GM10266 (cell line): ENCODE measurements at regions not wholly inside any gene's neighbourhood (a gene's known extent, or its start where the extent isn't known, plus 50 kb on each side); places are given as distances from the start of the nearest gene placed in this dataset.

Source experiments
- DNase-seq: peaks from one replicate; pipeline ENCODE4 v3.0.0; 2012; ENCODE audit errors: extremely low spot score
- CTCF ChIP-seq: IDR thresholded peaks from 2 replicates; pipeline ENCODE4 v1.5.1; 2012; ENCODE audit warnings: mild to moderate bottlenecking, low read depth; ENCODE audit not compliant: control insufficient read depth, insufficient read depth; ENCODE audit errors: missing control alignments

GRCh38 chr7:19973581-19973980 lies 200.2 kb upstream of the TMEM196 start:
- DNase-seq, result no peak
- no peak for TF ChIP-seq CTCF

- no peak for TF ChIP-seq CTCF
Observed at GRCh38 chr7:19972876-19973275, 199.5 kb upstream of the TMEM196 start.

DNA sequence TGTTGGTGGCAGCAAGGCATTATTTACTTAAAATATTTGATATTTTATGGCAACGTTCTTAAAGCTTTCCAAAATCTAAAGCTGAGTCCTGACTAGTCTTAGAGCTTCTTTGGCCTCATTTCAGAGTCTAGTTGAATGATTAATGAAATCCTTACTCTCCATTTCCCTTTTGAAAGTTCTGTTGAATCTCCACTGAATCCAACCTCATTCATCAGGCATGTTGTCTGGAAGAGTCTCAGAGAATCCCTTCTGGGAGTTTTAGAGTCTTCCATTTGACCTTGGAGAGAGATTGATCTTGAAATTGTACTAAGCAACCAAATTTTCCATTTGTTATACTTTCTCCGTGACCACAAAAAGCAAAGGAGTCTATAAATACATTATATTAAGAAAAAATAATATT lies 198.5 kb upstream of the TMEM196 start:
- no peak for TF ChIP-seq CTCF

More at GRCh38 chr7:19972876-19973275, 199.5 kb upstream of the TMEM196 start:
- DNase-seq, result no peak

DNA sequence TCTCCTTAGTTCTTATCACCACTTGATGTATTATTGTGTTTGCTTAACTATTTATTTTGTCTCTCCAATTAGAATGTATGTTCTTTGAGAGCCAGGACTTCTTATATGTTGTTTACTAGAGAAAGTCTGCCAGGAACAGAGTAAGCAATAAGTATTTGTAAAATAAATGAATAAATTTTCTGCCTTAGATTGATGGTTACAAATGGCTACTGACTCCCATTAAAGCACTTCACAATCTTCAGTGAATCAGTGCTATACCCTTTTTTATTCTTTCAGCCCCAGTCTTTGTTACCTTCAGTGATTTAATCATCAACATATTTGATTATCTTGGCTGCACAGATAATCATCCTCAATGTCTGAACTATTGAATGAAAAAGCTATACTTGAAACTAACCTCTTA lies 197.1 kb upstream of the TMEM196 start:
- TF ChIP-seq CTCF, result no peak
- DNase-seq, result no peak

More for the DNA sequence above, 198.5 kb upstream of the TMEM196 start:
- no peak for DNase-seq

DNA sequence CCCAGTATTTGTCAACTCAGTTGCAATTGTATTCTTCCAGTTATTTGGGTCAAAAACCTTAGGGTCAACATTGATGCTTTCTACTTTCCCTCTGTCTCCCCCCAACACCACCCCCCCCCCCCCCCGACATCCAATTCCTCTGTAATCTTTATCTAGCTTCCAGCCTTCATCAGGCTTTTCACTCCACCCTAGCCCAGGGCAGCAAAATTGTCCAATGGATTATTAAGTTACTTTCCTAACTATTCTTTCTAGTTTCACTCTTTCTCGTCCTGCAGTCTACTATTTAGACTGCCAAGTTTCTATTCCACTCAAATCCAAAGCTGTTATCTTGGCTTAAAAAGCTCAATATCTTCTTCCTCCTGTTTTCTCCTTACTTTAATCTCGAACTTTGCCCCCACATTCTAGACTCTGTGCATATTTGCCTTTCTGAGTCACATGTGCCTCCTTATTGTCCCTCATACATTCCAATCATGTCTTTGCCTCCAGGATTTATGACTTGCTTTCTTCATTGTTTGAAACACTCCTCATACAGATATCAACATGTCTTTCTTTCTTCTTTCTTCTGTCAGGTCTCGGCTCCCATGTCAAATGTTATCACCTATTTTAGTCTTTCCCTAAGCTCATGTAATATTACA lies 196.6 kb upstream of the TMEM196 start:
- no peak for DNase-seq
- no peak for TF ChIP-seq CTCF

GRCh38 chr7:19964246-19964645 lies 190.8 kb upstream of the TMEM196 start:
- no peak for DNase-seq
- no peak for TF ChIP-seq CTCF

DNA sequence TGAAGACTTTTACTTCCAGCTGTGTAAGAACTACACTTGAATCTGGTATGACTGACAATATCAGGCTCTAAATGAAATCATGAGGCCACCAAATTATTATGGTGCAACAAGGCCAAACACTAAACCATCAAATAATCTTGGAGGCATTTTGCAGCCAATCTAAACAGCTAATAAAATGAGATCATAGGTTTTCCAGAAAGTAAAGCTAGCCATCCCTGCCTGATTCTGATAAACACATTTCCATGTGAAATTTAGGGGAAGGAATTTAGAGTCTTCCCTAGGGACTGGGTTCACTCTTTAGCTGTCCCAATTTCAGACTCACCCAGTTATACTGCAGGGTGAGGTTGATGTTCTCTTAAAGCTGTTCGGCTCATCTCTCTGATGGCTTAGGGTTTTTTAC lies 190.3 kb upstream of the TMEM196 start:
- TF ChIP-seq CTCF, result no peak
- no peak for DNase-seq
